GM18867 (cell line): ENCODE measurements at regions not wholly inside any gene's neighbourhood (a gene's known extent, or its start where the extent isn't known, plus 50 kb on each side); places are given as distances from the start of the nearest gene placed in this dataset.

Source experiments
- ATAC-seq: cut with Tn5 transposase; IDR thresholded peaks from one replicate; pipeline ENCODE4 v1.9.1; 2021; ENCODE audit warnings: mild to moderate bottlenecking, moderate library complexity; ENCODE audit not compliant: unreplicated experiment

DNA sequence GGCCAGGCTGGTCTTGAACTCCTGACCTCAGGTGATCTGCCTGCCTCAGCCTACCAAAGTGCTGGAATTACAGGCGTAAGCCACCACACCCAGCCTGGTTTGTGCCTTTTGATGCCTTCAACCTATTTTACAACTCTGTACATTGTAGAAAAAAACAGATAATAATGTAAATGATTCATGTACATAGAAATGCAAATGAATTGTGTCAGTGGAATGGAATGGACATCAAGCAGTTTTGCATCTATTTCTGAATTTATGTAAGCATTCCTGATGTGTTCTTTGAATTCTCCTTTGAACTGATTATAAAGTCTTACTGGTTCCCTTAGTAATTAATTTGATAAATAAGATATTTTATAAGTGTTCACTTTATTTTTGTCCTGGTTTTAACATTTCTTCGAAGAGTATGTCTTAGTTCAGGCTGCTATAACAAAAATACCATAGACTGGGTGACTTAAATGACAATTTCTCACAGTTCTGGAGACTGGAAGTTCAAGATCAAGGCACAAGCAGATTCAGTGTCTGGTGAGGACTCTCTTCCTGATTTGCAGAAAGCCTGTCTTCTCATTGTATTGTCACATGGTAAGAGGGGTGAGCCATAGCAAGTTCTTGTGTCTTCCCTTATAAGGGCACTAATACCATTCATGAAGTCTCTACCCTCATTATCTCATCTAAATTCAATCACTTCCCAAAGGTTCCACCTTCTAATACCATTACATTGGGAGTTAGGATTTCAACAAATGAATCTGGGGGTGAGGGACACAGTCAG is 162.2 kb upstream of the S100G start:
- ATAC-seq: no peak

DNA sequence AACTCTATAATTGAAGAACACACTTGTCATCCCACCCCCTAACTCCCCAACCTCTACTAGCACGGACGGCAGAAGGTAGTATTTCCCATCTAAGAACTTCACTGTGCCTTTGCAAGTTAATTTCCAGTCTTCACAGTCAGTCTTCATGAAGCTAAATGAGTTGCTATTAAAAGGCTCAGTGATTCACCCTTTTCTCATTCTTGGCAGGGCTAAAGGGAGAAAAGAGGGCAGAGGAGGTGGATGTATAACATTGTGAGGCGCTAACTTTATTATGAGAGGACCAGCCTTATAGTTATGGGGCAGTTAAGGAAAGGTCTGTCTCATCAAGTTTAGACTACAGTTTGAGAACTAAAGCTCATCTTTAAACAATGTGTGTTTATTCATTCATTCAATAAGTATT is 161.0 kb upstream of the S100G start:
- ATAC-seq: no peak

DNA sequence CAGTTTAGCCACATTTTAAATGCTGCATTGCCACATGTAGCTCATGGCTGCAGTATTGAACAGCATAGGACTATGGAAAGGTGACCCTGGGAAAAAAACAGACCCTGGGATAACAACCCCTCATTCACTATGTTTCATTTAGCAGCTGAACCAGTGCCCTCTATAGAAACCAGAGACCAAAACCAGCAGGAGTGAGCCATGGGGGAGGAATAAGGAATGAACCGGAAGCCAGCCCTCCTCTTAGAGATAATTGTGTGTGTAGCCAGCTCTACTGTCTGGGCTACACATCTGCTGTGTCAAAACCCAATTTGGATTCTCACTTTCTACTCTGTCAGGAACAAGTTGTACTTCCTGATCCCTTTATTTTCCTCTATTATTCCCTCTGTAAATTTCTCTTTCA is 158.5 kb upstream of the S100G start:
- ATAC-seq: no peak

DNA sequence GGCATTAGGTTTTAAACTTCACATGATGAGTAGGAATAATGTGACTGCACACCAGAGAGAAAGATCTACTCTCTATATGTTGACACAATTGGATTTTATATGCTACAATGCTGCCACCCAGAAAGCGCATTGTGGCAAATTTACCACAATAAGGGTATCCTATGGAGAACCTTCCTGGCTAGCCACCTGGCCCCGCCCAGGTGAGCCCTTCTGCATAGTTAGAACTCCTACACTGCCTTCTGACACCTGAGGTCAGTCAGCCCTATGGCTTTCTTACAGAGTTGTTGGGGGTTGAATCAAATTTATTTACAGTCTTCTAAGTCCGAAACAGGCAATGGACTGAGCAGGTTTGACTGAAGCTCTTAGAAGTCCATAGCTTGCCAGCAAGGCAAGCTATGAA is 153.8 kb upstream of the S100G start:
- ATAC-seq: no peak

DNA sequence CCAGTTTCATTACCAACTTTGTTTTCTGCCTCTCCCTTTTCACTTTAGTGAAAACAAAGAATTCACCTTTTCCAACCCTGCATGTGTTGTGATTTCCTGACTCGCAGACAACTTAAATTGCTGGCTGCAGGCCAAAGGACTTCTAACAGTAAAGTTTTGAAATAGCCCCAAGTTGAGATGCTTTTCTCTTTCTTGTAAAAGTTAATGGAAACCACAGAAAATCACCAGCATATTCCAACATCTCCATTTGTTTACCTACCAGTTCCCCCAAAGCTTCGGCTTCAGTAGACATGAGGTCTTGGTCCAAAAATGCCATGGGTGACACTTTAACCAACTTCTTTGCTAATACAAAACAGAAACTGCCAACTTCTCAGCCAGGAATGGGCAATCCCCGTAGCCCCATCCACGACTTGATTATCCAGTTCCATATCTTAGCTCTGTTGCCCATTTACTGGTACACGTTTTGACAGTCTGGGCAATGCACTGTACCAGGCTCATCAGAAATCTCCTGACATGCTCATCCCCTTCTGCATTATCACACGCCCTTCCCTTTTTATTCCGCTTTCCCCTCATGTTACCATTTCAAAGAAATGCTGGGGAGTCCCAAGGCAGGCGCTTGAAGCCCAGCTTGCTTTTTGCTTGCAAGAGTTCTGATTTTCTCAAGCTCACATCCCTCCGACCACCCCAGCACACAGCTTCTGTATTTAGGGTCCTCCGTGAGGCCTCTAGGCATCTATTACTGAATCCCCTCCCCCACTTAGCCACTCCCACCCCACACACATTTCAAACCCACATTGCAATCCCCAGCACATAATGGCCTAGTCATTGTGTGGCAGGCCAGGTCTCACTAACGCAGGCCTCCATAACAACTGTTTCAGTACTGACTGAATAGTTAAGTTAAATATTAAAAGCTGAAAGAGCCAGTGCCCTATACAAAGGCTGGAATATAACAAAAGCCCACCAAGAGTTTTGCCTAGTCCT is 137.9 kb upstream of the S100G start:
- ATAC-seq: no peak

DNA sequence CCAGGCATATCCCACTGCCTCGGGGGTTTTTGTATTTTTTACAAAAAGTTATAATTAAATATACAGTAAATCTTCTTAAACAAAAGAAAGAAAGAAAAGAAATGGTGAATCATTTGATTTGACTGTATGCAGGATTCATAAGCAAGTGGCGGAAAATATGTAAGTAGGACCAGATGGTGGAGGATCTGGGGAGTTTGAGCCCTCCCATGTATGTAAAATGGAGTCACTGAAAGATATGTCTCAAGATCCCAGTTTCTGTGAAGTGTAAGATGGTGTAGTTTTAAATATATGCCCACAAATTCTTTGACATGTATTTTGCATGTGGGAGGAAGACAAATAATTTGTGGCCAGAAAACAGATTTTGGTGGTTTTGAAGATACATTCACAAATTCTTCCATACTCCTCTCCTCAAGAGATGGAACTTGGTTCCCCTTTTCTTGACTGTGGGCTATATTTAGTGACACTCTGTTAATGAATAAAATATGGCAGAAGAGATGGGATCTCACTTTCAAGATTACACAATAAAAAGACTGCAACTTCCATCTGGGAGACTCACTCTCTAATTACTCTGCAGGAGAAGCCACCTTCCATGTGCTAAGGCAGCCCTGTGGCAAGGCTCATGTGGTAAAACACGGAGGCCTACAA is 133.6 kb upstream of the S100G start:
- no peak for ATAC-seq

DNA sequence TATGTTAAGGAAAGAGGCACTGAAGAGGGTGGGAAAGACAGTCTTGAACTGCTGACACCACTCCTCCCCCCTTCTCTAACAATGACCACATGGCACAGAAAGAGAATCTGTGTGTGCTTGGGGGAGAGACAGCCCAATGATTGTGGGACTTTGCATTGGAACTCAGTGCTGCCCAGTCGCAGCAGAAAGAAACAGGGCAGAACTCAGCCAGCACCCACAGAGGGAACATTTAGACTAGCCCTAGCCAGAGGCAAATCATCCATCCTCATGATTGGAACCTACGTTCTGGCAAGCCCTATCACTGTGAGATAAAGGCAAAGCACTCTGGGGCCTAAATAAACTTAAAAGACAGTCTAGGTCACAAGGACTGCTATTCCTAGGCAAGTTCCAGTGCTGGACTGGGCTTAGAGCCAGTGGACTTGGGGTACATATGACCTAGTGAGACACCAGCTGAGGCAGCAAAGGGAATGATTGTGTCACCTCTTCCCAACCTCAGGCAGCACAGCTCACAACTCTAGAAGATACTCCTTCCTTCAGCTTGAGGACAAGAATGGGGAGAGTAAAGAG is 132.8 kb upstream of the S100G start:
- ATAC-seq: no peak

DNA sequence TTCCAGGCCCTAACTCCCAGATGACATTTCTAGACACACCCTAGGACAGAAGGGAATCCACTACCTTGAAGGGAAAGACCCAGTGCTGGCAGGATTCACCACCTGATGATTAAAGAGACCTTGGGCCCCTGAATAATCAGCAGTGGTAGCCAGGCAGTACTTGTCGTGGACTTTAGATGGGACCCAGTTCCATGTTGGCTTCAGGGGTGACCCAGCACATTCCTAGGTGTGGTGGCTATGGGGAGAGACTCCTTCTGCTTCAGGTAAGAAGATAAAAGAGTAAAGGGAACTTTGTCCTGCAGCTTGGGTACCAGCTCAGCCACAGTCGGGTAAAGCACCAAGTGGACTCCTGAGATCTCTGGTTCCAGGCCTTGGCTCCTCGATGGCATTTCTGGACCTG is 131.8 kb upstream of the S100G start:
- no peak for ATAC-seq

DNA sequence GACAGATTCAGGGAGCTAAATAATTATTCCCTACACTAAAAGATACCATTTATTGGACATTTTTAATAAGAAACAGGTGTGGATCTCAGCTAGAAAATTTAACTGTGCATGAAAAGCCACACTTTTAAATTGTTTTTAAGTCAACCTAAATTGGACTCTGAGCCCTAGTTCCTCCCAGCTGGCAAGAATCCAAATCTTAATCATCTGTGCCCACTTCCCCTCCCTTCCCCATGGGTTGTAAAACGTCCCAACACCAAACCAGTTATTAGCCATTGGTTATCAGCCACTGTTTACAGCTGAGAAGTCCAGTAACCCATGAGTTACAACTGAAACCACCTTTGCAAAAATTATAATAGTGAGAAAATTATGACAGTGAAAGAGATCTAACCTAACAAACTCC is 125.6 kb upstream of the S100G start:
- no peak for ATAC-seq

DNA sequence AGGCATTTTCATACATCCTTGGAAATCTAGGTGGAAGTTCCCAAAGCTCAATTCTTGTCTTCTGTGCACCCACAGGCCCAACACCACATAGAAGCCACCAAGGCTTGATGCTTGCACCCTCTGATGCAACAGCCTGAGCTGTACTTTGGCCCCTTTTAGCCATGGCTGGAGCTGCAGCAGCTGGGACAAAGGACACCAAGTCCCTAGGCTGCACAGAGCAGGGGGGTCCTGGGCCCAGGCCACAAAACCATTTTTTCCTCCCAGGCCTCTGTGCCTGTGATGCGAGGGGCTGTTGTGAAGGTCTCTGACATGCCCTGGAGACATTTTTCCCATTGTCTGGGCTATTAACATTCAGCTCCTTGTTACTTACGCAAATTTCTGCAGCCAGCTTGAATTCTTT is 124.0 kb upstream of the S100G start:
- no peak for ATAC-seq

DNA sequence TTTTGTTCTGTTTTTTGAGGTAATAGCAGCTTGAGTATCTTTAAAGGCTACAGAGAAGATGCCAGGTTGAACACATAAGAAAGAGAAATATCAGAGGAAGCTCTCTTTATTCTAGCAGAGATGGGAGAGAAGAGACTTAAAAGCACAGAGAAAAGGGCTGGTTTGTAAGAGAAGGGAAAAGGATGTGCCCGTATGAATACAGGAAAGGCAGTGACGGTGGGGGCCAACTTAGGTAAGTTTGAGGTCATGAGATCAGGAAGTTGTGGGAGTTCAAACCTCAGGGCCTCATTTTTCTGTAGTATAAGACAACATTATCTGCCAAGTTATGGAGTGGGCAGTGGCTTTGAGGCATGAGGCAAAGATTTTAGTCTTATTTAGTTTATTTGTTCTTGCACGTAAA is 121.3 kb upstream of the S100G start:
- ATAC-seq: no peak
